Spleen (tissue), 11 donors: ENCODE measurements at regions not wholly inside any gene's neighbourhood (a gene's known extent, or its start where the extent isn't known, plus 50 kb on each side); places are given as distances from the start of the nearest gene placed in this dataset.

Experiments used
- DNase-seq: peaks from one replicate; pipeline ENCODE4 v3.0.0-alpha.2; 2020
- H3K27ac ChIP-seq, 8 donors: fragments of 200-600 bp; sonication (generic) in 7 of 8; 1 replicate in 4 of 8; 2 replicates in 4 of 8; pipeline versions ENCODE4 v1.5.0 to v1.8.0; 2016 to 2021; ENCODE audit warnings: inconsistent platforms in 4 of 8, mild to moderate bottlenecking in 4 of 8, moderate library complexity in 1 of 8
- H3K27me3 ChIP-seq, 7 donors: fragments of 200-600 bp; sonication (generic) in 6 of 7; replicated peaks in 1 of 7; 1 replicate in 4 of 7; 2 replicates in 3 of 7; pipeline versions ENCODE4 v1.5.0 to v1.8.0; 2016 to 2021; ENCODE audit warnings: inconsistent platforms in 3 of 7, mild to moderate bottlenecking in 1 of 7
- H3K36me3 ChIP-seq, 6 donors: fragments of 200-600 bp; sonication (generic) in 5 of 6; 1 replicate in 4 of 6; 2 replicates in 2 of 6; pipeline versions ENCODE4 v1.5.0 to v1.8.0; 2016 to 2021; ENCODE audit warnings: inconsistent platforms in 2 of 6
- H3K4me1 ChIP-seq, 6 donors: fragments of 200-600 bp; sonication (generic) in 5 of 6; 1 replicate in 3 of 6; 2 replicates in 3 of 6; pipeline versions ENCODE4 v1.5.0 to v1.8.0; 2016 to 2021; ENCODE audit warnings: inconsistent platforms in 3 of 6
- H3K4me3 ChIP-seq, 8 donors: fragments of 200-600 bp; sonication (generic) in 7 of 8; 1 replicate in 4 of 8; 2 replicates in 4 of 8; pipeline versions ENCODE4 v1.5.0 to v1.8.0; 2016 to 2021; ENCODE audit warnings: inconsistent platforms in 4 of 8, mild to moderate bottlenecking in 4 of 8, moderate library complexity in 2 of 8
- H3K9me3 ChIP-seq, 8 donors: fragments of 200-600 bp; sonication (generic) in 7 of 8; 1 replicate in 4 of 8; 2 replicates in 4 of 8; pipeline versions ENCODE4 v1.5.0 to v1.8.0; 2016 to 2021; ENCODE audit warnings: inconsistent platforms in 4 of 8
- CTCF ChIP-seq, 11 experiments: fragments of 200-600 bp in 7 of 11; fragments of 450-650 bp in 4 of 11; sonication (generic) in 4 of 11; IDR thresholded peaks in 8 of 11; conservative IDR thresholded peaks in 3 of 11; 1 replicate in 7 of 11; 2 replicates in 4 of 11; pipeline versions ENCODE4 v1.4.0 to v1.8.0; 2016 to 2021; ENCODE audit warnings: antibody characterized with exemption in 11 of 11, inconsistent platforms in 4 of 11, mild to moderate bottlenecking in 1 of 11
- POLR2A ChIP-seq, 3 donors: fragments of 450-650 bp; IDR thresholded peaks; one replicate each; pipeline ENCODE4 v1.5.1; 2017; ENCODE audit warnings: antibody characterized with exemption in 3 of 3, mild to moderate bottlenecking in 1 of 3
- POLR2AphosphoS5 ChIP-seq, 3 donors: sonication (generic); formaldehyde crosslinking; IDR thresholded peaks; one replicate each; pipeline ENCODE4 v1.5.1; 2017; ENCODE audit warnings: antibody characterized with exemption in 3 of 3
- WGBS, 5 donors: extraction: QIAGEN DNeasy Blood & Tissue Kit in 3 of 5; methylation state at CpG; one replicate each; pipeline versions ENCODE4 v1.1.5 to v1.1.7; 2013 to 2018; 5-methylcytosine and 5-hydroxymethylcytosine counted together
- intact Hi-C: fragments of 100-400 bp; cut with DNase I; formaldehyde crosslinking; loops from one replicate; pipeline ENCODE4 v1.15.0; 2023; ENCODE audit warnings: low total_unique reads
- donor health status: healthy with polysubstance abuse.
- donor health status: DM: no; HTN: no; CAD: no; lungs with moderate emphysema.
- donor health status: DM: no; HTN: no; CAD: no.
- donor health status: Bipolar disorder and iron deficiency.
- donor health status: healthy.
- donor health status: DM: no; HTN: no; CAD: no.
- donor health status: DM: yes; HTN: yes; CAD: no.

- Histone ChIP-seq H3K4me3 (no peak overlapping the region), H3K27ac (no peak overlapping the region), H3K27me3 (no peaks in the 10 kb centered on the region), H3K9me3 (no peaks in the 10 kb centered on the region), H3K36me3 (no peaks in the 10 kb centered on the region), H3K4me1 (peaks cover 0 to 7% (median 0%) of the 10 kb centered on the region in 6 donors)
- intact Hi-C loops, result no loop called here
- TF ChIP-seq POLR2AphosphoS5 (IDR thresholded peaks at IDR 0.05) (no peak), CTCF (IDR thresholded peaks at IDR 0.05 in 8 of 11, conservative IDR thresholded peaks at IDR 0.05 in 3 of 11) (no peak), POLR2A (IDR thresholded peaks at IDR 0.05) (no peak)
- DNase-seq, result no peak
- WGBS, 5 donors, result 70 to 86% (median 75%) methylated on average over 2 of the region's 2 CpGs
Measured at GRCh38 chr6:97629180-97629579, 346.2 kb upstream of the MMS22L start.

GRCh38 chr6:97630604-97631003 lies 347.6 kb upstream of the MMS22L start:
- intact Hi-C loops, result no loop called here
- H3K4me1 ChIP-seq, result peaks cover 0 to 7% (median 0%) of the 10 kb centered on the region in 6 donors
- no peaks in the 10 kb centered on the region for H3K36me3 ChIP-seq
- H3K4me3 ChIP-seq, result no peak overlapping the region
- H3K27me3 ChIP-seq, result no peaks in the 10 kb centered on the region
- WGBS, 5 donors, result 78 to 92% (median 80%) methylated on average over 1 of the region's 1 CpG
- no peaks in the 10 kb centered on the region for H3K9me3 ChIP-seq
- TF ChIP-seq POLR2AphosphoS5 (IDR thresholded peaks at IDR 0.05) (no peak), CTCF (IDR thresholded peaks at IDR 0.05 in 8 of 11, conservative IDR thresholded peaks at IDR 0.05 in 3 of 11) (no peak)
- no peak overlapping the region for H3K27ac ChIP-seq
- no peak for DNase-seq

GRCh38 chr6:97632341-97632740 lies 349.3 kb upstream of the MMS22L start:
- no peak for DNase-seq
- Histone ChIP-seq H3K27ac (no peak overlapping the region), H3K4me1 (no peaks in the 10 kb centered on the region), H3K9me3 (peaks cover 0 to 8% (median 2%) of the 10 kb centered on the region in 8 donors), H3K27me3 (no peaks in the 10 kb centered on the region), H3K36me3 (no peaks in the 10 kb centered on the region), H3K4me3 (no peak overlapping the region)
- 88 to 98% (median 92%) methylated on average over 1 of the region's 1 CpG for WGBS, 5 donors
- intact Hi-C loops, result no loop called here
- no peak for TF ChIP-seq CTCF (IDR thresholded peaks at IDR 0.05 in 8 of 11, conservative IDR thresholded peaks at IDR 0.05 in 3 of 11)
- TF ChIP-seq POLR2AphosphoS5 (IDR thresholded peaks at IDR 0.05), result no peak
- TF ChIP-seq POLR2A (IDR thresholded peaks at IDR 0.05), result no peak

- no peak overlapping the region for H3K27ac ChIP-seq
- H3K4me1 ChIP-seq, result no peaks in the 10 kb centered on the region
- WGBS, 5 donors, result 88 to 95% (median 93%) methylated on average over 1 of the region's 1 CpG
- TF ChIP-seq POLR2A (IDR thresholded peaks at IDR 0.05) (no peak), POLR2AphosphoS5 (IDR thresholded peaks at IDR 0.05) (no peak), CTCF (IDR thresholded peaks at IDR 0.05 in 8 of 11, conservative IDR thresholded peaks at IDR 0.05 in 3 of 11) (no peak)
- H3K27me3 ChIP-seq, result no peaks in the 10 kb centered on the region
- H3K36me3 ChIP-seq, result no peaks in the 10 kb centered on the region
- DNase-seq, result no peak
- intact Hi-C loops, result no loop called here
- H3K4me3 ChIP-seq, result no peak overlapping the region
- H3K9me3 ChIP-seq, result peaks cover 0 to 38% (median 22%) of the 10 kb centered on the region in 8 donors
Measured at GRCh38 chr6:97639702-97640101, 356.7 kb upstream of the MMS22L start.
